Hypothalamus (tissue), 51 donors: ENCODE measurements at regions not wholly inside any gene's neighbourhood (a gene's known extent, or its start where the extent isn't known, plus 50 kb on each side); places are given as distances from the start of the nearest gene placed in this dataset.
A peak's percentile ranks its signal among the peaks of the same experiment; 100 is the strongest.

Experiments used
- DNase-seq, 51 donors: peaks; one replicate each; lab custom pipeline; 2025; lab: John Stamatoyannopoulos, UW

DNA sequence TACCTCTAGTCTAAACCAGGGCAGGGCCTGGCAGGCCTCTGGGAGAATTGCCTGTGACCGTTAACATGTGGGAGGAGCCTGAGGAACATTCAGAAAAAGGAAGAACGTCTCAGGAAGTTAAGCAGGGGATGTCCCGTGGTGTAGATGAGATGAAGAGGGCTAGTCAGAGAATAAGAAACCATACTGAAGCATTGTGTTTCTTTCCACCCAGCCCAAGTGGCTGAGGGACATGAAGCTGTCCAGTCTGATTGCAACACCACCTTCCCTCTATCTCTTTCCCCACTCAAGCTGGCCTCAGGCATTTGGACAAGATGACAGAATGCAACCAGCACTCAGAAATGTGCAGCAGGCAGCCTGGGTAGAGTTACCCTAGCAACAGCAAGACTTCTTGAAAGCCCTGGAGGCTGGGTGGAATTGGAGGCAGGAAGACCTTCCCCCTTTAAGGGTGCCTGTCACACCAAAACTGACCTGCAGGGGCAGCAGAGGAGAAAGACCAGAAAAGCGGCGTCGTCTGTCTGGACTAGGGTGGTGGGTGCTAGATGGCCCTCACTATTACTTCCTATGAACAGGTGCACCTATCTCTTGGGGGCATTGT is 186.1 kb downstream of the UNC5CL start:
- DNase-seq: no peak

DNA sequence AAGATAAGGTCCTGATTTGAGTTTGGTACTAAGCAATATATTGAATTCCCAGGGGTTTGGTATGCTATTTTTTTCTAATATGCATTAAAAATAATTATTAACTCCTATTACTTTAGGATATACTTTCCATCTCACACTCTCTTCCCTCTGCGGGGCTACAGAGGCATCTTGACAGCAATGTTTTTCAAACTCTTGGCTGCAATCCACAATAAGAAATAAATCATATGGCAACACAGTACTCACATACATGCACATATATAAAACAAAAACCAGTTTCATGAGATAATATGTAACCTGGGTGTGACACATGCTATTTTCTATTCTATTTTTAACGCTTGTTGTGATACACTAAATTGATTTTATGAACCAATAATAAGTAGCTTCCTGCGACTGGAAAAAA is 189.5 kb downstream of the UNC5CL start:
- no peak for DNase-seq

DNA sequence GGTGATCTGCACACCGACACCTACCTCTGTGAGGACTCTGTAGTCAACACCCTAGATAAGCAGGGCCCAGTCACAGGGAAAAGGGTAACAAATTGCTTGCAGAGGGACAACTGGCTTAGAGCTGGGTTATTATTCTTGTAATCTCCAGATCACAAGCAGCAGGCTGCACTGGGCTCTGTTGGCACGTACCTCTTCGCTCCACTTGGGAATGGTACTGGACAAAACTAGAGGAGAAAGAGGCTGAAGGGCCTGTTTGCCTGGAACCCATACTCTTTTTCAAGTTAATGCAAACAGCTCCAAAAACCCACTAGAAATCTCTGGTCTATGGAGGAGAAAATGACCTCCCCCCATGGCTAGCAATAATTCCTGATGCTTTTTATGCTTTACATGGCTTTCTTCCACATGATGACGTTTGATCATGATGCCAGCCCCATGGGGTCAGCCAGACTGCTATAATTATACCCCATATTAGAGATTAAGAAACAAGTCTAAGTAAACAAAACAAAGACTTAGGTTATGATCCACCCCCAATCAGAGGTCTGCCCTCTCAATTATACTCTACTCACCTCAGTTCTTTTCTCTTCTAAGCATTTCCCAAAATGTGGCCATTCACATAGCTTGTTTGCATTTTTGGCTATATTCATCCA is 190.0 kb downstream of the UNC5CL start:
- DNase-seq: no peak

DNA sequence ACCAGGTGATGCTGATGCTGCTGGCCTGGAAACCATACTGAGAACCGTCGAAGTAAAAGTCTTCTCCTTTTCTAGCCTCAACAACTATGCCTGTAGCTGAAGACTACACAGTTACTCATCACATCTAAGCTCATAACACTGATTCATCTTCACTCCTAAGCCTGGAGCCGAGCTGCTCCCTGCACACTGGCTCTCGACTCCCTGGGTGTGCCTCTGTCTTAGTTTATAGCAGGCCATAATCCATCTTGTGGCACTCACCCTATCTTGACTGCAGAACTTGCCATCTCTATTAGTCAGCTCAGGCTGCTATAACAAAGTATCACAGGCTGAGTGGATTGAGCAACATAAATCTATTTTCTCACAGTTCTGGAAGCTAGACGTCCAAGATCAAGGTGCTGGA is 191.0 kb downstream of the UNC5CL start:
- peak in 1 of 51 donors; percentile 5 for DNase-seq

DNA sequence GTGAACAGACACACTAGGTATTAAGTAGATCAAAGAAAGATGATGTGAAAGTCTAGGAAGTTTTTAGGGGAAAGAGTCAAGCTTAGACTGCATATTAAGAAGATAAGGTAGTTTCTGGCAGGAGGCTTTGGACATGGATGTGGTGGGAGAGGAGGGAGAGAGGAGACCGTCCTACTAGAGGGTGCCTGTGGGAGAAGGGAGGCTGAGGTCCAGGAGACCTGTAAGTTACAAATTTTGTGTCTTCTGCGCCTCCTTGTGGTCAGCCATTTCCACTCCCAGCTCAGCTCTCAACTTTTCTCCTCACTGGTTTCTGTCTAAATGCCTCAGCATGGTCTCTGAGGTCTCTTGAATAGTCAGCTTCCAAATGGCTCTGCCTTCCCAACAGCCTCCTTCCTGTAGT is 193.5 kb downstream of the UNC5CL start:
- DNase-seq: peak in 3 of 51 donors; percentile 7 to 12 (median 12)

DNA sequence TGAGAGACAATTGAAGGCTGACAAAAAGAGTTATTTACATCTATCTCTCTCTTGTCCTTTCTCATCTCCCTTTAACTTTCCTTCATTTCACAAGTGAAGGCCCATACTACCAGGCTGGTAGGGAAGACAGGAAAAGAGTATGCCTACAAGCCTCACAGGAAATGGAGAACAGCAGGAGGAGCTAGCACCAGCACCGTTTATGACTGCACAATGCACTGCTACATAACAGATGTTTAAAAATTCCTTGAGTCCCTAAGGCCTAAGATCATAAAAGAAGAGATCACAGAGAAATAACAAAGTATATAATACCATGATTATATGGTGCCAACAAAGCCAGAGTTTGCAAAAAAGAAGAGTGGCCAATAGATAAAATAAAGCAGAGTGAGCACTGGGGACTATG is 194.8 kb downstream of the UNC5CL start:
- DNase-seq: no peak

DNA sequence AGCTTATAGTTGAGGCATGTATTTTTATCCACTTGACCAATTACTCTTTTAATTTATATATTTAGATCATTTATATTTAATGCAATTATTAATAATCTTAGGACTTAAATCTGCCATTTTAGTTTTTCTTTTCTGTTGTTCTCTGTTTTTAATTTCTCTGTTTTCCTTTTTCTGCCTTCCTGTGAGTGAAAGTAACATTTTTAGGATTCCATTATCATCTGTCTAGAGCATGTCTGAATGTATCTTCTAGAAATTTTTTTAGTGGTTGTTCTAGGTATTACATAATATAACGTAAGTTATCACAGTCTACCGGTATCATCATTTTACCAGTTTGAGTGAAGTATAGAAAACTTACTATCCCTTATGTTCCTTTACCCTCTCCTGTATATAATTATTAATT is 197.3 kb downstream of the UNC5CL start:
- no peak for DNase-seq

DNA sequence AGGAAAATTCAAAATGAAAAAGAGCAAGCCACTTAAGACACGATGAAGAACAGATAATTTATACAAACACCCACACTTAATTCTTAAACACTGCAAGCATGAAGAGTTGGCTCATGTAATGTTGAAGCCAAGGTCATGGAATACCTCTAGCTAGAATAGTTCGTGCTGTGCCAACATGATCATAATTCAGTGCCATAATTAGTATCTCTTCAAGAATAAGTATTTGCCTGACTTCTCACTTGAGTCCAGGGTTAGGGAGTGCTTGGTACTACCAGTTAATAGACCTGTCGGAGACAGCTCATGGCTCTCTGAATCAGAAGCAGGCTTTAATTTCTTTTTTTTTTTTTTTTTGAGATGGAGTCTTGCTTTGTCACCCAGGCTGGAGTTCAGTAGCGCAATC is 206.3 kb downstream of the UNC5CL start:
- no peak for DNase-seq

DNA sequence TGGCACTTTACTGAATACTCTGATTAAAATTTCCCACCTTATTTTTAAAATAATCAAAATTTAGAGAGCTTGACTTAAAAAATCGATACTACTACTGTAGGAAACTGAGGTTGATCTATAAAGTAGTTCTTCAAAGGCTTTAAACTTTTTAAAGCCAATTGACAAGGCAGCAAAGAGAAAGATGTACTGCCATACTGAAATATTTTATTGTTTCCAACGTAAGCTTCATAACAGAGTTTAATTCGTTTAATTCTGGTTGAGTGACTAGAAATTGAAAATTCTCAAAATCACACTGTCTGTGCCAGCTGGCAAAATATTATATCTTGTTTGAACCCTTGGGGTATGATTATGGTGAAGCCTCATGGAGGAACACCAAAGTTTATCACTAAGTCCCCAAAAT is 207.6 kb downstream of the UNC5CL start:
- no peak for DNase-seq

DNA sequence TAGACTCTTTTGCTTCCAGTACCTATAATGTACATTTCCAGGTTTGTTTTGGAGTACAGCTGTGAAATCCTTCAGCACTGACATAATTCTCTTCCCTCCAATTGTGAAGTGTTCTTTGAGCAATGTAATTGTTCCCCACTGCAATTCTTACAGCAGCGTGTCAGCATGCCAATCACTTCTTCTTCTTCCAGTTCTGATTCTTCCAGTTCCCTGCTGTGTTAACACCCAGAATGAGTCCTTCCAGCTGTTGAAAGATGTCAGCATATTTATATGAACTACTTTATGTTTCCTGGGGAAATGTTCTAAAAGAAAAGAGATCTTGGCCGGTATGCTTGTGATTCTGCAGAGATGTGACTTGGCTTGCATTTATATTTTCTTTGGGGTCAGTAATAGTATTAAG is 213.9 kb downstream of the UNC5CL start:
- no peak for DNase-seq

DNA sequence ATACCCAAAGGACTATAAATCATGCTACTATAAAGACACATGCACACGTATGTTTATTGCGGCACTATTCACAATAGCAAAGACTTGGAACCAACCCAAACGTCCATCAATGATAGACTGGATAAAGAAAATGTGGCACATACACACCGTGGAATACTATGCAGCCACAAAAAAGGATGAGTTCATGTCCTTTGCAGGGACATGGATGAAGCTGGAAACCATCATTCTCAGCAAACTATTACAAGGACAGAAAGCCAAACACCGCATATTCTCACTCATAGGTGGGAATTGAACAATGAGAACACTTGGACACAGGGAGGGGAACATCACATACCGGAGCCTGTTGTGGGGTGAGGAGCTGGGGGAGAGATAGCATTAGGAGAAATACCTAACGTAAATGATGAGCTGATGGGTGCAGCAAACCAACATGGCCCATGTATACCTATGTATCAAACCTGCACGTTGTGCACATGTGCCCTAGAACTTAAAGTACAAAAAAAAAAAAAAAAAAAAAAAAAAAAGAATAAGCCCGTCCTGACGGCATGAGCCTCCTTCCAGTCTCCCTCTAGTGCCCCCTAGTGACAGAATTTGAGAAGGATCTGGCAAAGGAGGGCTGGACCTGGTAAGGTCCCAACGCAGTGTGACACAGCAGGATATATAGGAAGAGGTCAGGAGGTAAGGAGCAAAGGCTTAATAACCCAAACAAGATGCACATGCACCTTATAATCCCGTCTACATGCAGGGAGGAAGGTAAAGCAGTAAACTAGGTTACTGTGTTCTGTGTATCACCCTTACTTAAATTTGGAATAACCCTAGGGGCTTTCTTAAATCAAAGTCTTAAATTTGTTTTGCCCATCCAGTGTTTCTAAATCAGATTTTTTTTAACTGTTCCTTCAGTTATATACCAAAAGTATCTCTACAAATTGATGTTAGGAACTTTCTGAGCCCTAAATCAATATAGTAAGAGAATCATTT is 214.8 kb downstream of the UNC5CL start:
- peak in 3 of 51 donors; percentile 3 to 18 (median 16) for DNase-seq

DNA sequence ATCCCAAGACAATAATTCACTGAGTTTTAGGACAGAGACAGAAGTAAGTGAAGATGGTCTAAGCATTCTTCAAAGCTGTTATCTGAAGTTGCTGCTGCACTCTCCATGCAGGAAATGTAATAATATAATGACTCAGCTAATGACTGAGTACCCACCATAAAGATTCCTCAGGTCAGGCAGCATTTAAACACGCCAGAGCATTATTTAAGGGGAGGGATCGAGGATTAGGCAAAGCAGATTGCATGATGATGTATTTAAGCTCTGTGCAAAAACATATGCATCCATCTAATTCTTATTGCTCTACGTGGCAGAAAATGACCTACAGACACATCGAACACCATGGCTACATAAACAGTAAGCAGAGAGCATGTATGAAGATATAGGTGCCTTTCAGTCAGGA is 216.4 kb downstream of the UNC5CL start:
- no peak for DNase-seq

DNA sequence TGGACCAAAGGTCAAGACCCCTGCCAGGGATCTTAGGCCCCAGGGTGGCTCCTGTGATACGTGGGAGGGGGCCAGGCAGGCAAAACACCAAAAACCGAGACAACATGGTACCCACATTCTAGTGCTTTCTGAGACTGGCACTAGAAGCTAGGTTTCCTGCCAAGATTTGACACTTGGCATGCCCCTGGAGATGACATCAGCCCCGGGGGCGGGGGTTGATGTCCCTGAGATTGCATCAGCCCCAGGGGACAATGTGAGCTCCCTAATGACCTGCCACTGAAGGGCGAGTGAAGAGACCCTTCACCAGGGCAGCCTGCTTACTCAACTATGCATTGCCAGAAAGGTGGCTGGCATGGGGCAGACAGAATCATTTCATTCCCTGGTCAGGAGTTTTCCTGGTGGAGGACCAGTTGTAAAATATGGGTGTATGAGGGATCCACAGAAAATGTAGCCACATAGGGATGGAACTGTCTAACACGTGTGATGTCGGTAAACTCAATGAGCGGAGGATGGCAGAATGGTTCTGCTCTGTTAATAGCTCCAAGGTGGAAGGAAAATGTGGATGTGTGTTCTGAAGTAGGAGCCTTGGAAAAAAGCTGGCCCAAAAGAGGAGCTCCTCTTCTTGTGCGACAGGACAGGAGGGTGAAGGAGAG is 219.7 kb downstream of the UNC5CL start:
- DNase-seq: peak in 3 of 51 donors; percentile 8 to 33 (median 8)

DNA sequence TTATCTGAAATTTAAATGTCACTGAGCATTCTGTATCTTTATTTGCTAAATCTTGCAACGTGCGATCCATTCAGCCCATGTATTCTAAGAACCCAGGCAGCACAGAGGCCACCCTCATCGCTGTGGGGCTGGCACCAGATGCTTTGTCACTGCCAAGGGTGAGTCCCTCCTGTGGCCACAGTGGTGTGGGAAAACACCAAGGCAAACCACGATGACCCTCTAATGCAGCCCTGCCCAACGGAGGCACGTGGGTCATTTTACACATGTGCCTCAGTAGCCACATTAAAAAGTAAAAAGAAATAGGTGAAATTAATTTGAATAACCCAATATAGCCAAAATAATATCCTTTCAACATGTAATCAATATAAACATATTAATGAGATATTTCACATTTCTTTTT is 221.7 kb downstream of the UNC5CL start:
- no peak for DNase-seq

DNA sequence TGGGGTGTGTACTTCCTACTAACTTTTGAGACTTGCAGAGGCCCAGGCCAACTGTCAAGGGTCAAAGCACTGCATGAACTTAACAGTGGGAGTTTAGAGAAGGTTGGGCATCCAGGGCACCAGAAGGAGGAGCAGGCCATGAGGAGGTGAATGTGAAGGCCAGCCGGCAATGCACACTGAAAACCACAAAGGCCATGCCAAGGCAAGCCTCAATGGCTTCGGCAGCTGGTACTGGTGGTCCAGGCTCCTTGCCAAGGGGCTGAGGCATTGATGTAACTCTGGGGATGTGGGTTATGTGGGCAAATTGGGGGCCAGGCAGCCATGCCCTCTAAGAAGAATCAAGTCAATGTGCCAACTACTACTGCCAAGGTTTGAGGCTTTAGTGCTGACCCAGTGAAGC is 222.4 kb downstream of the UNC5CL start:
- no peak for DNase-seq

DNA sequence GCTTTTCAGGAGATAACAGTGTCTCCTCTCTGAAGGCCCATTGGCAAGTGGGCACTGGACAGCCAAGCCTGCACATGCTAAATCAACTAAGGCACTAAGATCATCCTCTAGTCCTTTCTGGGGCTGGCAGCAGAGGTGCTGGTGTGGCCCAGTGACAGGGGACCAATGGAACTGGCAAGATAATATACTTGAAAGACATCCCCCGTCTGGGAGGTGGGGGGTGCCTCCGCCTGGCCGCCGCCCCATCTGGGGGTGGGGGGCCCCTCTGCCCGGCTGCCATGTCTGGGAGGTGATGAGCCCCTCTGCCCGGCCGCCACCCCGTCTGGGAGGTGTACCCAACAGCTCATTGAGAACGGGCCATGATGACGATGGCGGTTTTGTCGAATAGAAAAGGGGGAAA is 223.3 kb downstream of the UNC5CL start:
- DNase-seq: no peak

DNA sequence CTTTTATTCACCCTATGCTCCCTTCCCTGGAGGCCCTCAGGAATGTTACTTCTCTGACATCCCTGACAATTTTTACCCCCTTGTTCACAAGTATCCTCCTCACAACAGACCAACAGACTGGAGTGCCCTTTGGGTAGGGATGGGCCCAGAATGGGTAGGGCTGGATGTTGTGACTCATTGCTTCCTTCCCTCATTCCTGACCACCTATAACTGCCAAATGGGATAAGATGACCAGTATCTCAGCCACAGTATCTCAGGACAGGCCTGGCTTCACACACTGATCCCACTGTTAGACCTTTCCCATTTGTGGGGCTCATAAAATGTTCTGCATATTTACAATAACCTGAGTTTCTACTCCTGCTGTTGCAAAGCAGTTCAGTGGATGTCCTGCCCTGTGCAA is 223.0 kb upstream of the LRFN2 start:
- no peak for DNase-seq

DNA sequence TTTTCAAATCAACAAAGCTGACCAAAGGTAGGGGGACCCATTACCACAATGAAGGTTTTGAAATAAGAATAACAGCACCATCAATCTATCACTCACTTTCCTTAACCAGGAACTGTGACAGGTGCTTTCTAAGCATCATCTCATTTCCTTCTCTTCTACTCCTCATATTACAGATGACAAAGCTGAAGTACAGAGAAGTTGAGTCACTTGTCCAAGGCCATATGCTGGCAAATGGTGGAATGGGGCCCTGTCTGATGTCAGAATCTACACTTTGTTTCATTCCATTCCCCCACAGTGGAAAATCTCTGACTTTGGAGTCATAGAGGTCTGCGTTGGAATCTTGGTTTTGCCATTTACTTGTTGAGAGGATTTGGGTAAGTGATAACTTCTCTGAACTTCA is 222.5 kb upstream of the LRFN2 start:
- no peak for DNase-seq

DNA sequence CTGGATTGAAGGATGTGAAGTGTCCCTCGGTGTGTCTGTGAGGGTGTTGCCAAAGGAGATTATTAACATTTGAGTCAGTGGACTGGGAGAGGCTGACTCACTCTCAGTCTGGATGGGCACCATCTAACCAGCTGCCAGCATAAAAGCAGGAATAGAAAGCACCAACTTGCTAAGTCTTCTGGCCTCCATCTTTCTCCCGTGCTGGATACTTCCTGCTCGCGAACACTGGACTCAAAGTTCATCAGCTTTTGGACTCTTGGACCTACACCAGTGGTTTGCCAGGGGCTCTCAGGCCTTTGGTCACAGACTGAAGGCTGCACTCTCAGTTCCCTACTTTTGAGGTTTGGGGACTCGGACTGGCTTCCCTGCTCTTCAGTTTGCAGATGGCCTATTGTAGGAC is 220.3 kb upstream of the LRFN2 start:
- no peak for DNase-seq

DNA sequence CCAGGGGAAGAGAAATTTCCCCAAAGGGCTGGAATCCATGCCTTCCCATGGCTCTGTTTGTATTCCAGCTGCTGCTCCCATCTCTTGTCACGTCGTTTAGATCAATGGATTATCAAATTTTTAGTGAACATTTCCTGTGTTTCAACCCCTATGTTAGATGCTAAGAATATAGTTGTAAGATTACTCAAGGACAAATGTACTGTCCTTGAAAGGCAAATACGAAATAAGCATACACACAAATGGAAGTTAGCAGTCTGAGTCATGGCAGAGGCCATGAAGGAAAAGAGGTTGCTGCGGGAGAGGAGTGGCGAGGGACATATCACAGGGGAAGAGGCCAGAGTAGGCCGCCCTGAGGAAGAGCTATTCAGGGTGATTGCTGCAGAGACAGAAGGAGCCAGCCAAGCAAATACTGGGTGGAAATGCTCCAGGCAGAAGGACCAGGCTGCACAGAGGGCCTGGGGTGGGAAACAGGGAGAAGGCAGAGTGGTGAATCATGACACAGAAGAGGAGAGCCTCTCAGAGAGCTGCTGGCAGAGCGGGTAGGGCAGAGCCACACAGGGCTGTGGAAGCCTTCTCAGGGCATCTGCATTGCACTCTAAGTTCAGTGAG is 219.2 kb upstream of the LRFN2 start:
- DNase-seq: no peak

DNA sequence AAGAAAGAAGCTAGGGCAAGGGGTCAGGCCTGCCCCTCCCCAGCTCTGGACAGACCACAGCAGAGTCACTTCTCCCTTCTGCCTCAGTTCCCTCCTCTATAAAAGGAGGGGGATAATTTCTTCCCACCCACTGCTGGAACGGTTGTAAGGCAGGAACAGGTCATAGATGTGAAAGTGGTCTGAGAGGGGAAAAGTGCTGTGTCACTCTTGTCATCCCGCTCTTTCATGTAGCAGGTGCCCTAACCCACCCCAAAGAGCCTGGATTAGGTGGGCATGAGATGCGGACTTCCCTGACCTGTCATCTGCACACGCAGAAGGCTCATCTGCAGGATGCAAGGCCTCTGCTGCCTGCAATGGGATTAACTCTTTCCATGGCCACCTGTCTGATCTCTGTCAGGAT is 218.2 kb upstream of the LRFN2 start:
- DNase-seq: no peak
